ENCODE measurements at regions not wholly inside any gene's neighbourhood (a gene's known extent, or its start where the extent isn't known, plus 50 kb on each side); places are given as distances from the start of the nearest gene placed in this dataset.

- no peak for TF ChIP-seq POLR2A (IDR thresholded peaks at IDR 0.05)
- no peak for TF ChIP-seq CTCF (IDR thresholded peaks at IDR 0.05)
Measured at GRCh38 chr12:47349137-47350061, 269.6 kb upstream of the AMIGO2 start.
